H1 (cell line): ENCODE measurements at regions not wholly inside any gene's neighbourhood (a gene's known extent, or its start where the extent isn't known, plus 50 kb on each side); places are given as distances from the start of the nearest gene placed in this dataset.

Experiments used
- BCL11A ChIP-seq, 2 experiments: IDR thresholded peaks; one replicate each; pipeline ENCODE4 v1.6.1; 2011; ENCODE audit warnings: low read depth in 2 of 2, low read length in 2 of 2, mild to moderate bottlenecking in 2 of 2
- JUND ChIP-seq: IDR thresholded peaks from 2 replicates; pipeline ENCODE4 v1.6.1; 2011; ENCODE audit warnings: mild to moderate bottlenecking, improper control_type of control experiment, low read length
- RFX5 ChIP-seq: IDR thresholded peaks from 2 replicates; pipeline ENCODE4 v1.6.1; 2011; ENCODE audit warnings: low read depth, low read length, improper control_type of control experiment, borderline replicate concordance
- TEAD4 ChIP-seq: IDR thresholded peaks from 2 replicates; pipeline ENCODE4 v1.6.1; 2012; ENCODE audit warnings: low read depth, low read length, inconsistent platforms, mixed read lengths
- ZNF274 ChIP-seq: IDR thresholded peaks from 2 replicates; pipeline ENCODE4 v1.7.0; 2012; ENCODE audit warnings: low read length, borderline replicate concordance; ENCODE audit errors: extremely low read depth
- TF ChIP-seq, protein P1 (sequence below): fragments of 300-600 bp; sonication (generic); IDR thresholded peaks from 2 replicates; pipeline ENCODE4 v1.7.1; 2012; ENCODE audit warnings: low read length, moderate library complexity, mild to moderate bottlenecking, inconsistent platforms; ENCODE audit not compliant: insufficient replicate concordance

DNA sequence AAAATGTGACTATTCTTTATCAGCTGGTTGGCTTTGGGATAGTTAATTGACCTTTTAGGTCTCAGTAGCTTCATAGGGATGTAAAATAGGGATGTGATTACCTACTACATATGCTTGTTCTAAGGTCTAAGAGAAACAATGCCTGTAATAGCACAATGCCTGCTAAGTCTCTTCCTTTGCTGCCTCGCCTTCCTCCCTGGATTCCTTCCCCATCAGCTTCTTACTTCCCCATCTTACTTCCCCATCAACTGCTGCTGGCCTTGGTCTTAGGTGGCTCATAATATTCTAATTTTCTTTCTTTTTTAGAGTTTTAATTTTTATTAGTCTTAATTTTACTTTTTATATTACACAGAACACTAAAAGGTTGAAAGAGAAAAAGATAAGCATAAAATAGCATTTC lies 59.2 kb upstream of the GOT2 start (continued):
- TF ChIP-seq, protein P1, sequence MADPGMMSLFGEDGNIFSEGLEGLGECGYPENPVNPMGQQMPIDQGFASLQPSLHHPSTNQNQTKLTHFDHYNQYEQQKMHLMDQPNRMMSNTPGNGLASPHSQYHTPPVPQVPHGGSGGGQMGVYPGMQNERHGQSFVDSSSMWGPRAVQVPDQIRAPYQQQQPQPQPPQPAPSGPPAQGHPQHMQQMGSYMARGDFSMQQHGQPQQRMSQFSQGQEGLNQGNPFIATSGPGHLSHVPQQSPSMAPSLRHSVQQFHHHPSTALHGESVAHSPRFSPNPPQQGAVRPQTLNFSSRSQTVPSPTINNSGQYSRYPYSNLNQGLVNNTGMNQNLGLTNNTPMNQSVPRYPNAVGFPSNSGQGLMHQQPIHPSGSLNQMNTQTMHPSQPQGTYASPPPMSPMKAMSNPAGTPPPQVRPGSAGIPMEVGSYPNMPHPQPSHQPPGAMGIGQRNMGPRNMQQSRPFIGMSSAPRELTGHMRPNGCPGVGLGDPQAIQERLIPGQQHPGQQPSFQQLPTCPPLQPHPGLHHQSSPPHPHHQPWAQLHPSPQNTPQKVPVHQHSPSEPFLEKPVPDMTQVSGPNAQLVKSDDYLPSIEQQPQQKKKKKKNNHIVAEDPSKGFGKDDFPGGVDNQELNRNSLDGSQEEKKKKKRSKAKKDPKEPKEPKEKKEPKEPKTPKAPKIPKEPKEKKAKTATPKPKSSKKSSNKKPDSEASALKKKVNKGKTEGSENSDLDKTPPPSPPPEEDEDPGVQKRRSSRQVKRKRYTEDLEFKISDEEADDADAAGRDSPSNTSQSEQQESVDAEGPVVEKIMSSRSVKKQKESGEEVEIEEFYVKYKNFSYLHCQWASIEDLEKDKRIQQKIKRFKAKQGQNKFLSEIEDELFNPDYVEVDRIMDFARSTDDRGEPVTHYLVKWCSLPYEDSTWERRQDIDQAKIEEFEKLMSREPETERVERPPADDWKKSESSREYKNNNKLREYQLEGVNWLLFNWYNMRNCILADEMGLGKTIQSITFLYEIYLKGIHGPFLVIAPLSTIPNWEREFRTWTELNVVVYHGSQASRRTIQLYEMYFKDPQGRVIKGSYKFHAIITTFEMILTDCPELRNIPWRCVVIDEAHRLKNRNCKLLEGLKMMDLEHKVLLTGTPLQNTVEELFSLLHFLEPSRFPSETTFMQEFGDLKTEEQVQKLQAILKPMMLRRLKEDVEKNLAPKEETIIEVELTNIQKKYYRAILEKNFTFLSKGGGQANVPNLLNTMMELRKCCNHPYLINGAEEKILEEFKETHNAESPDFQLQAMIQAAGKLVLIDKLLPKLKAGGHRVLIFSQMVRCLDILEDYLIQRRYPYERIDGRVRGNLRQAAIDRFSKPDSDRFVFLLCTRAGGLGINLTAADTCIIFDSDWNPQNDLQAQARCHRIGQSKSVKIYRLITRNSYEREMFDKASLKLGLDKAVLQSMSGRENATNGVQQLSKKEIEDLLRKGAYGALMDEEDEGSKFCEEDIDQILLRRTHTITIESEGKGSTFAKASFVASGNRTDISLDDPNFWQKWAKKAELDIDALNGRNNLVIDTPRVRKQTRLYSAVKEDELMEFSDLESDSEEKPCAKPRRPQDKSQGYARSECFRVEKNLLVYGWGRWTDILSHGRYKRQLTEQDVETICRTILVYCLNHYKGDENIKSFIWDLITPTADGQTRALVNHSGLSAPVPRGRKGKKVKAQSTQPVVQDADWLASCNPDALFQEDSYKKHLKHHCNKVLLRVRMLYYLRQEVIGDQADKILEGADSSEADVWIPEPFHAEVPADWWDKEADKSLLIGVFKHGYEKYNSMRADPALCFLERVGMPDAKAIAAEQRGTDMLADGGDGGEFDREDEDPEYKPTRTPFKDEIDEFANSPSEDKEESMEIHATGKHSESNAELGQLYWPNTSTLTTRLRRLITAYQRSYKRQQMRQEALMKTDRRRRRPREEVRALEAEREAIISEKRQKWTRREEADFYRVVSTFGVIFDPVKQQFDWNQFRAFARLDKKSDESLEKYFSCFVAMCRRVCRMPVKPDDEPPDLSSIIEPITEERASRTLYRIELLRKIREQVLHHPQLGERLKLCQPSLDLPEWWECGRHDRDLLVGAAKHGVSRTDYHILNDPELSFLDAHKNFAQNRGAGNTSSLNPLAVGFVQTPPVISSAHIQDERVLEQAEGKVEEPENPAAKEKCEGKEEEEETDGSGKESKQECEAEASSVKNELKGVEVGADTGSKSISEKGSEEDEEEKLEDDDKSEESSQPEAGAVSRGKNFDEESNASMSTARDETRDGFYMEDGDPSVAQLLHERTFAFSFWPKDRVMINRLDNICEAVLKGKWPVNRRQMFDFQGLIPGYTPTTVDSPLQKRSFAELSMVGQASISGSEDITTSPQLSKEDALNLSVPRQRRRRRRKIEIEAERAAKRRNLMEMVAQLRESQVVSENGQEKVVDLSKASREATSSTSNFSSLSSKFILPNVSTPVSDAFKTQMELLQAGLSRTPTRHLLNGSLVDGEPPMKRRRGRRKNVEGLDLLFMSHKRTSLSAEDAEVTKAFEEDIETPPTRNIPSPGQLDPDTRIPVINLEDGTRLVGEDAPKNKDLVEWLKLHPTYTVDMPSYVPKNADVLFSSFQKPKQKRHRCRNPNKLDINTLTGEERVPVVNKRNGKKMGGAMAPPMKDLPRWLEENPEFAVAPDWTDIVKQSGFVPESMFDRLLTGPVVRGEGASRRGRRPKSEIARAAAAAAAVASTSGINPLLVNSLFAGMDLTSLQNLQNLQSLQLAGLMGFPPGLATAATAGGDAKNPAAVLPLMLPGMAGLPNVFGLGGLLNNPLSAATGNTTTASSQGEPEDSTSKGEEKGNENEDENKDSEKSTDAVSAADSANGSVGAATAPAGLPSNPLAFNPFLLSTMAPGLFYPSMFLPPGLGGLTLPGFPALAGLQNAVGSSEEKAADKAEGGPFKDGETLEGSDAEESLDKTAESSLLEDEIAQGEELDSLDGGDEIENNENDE = no peak
- TF ChIP-seq ZNF274 = no peak
- TF ChIP-seq JUND = no peak
- no peak for TF ChIP-seq BCL11A (IDR thresholded peaks at IDR 0.05; ENCODE audit: low read depth in 2 of 2, low read length in 2 of 2)
- no peak for TF ChIP-seq TEAD4
- TF ChIP-seq RFX5 = no peak
- TF ChIP-seq, all 59 proteins: peak for 0
